ENCODE measurements at regions not wholly inside any gene's neighbourhood (a gene's known extent, or its start where the extent isn't known, plus 50 kb on each side); places are given as distances from the start of the nearest gene placed in this dataset.

- TF ChIP-seq CTCF (IDR thresholded peaks at IDR 0.05) (no peak), POLR2A (IDR thresholded peaks at IDR 0.05) (no peak)
Observed at GRCh38 chr5:162503796-162504195, 436.2 kb downstream of the GABRG2 start.
